ENCODE measurements at regions not wholly inside any gene's neighbourhood (a gene's known extent, or its start where the extent isn't known, plus 50 kb on each side); places are given as distances from the start of the nearest gene placed in this dataset.

- no peak for TF ChIP-seq CTCF (conservative IDR thresholded peaks at IDR 0.05; ENCODE audit: low read length)
- no peak for TF ChIP-seq EZH2phosphoT487 (IDR thresholded peaks at IDR 0.05; ENCODE audit: borderline replicate concordance)
These were observed 205.0 kb upstream of the STAC start for GRCh38 chr3:36175113-36175812.
